ENCODE measurements at regions not wholly inside any gene's neighbourhood (a gene's known extent, or its start where the extent isn't known, plus 50 kb on each side); places are given as distances from the start of the nearest gene placed in this dataset.

- TF ChIP-seq POLR2A (IDR thresholded peaks at IDR 0.05; ENCODE audit: low read depth, low read length), result no peak
- TF ChIP-seq TAF1 (IDR thresholded peaks at IDR 0.05; ENCODE audit: low read depth, low read length), result no peak
- TF ChIP-seq POLR2AphosphoS5 (IDR thresholded peaks at IDR 0.05; ENCODE audit: low read depth, low read length), result no peak
Observed at GRCh38 chr2:8370258-8370802, 311.5 kb upstream of the ID2 start.

All from GM12891 (cell line).